Adrenal gland (tissue), 9 donors: ENCODE measurements at regions not wholly inside any gene's neighbourhood (a gene's known extent, or its start where the extent isn't known, plus 50 kb on each side); places are given as distances from the start of the nearest gene placed in this dataset.

Source experiments
- DNase-seq, 7 donors: peaks; one replicate each; pipeline ENCODE4 v3.0.0-alpha.2; 2019 to 2020
- H3K27ac ChIP-seq, 5 donors: fragments of 200-600 bp; sonication (generic) in 4 of 5; 1 replicate in 3 of 5; 2 replicates in 2 of 5; pipeline versions ENCODE4 v1.5.1 to v1.8.0; 2016 to 2020; ENCODE audit warnings: mild to moderate bottlenecking in 1 of 5
- H3K27me3 ChIP-seq: fragments of 200-600 bp; 2 replicates; pipeline ENCODE4 v1.8.0; 2021
- H3K36me3 ChIP-seq, 2 donors: fragments of 200-600 bp; replicated peaks in 1 of 2; 1 replicate in 1 of 2; 2 replicates in 1 of 2; pipeline versions ENCODE4 v1.5.1 to v1.8.0; 2018 to 2022
- H3K4me1 ChIP-seq, 2 donors: fragments of 200-600 bp; replicated peaks in 1 of 2; 1 replicate in 1 of 2; 2 replicates in 1 of 2; pipeline versions ENCODE4 v1.5.1 to v1.8.0; 2018 to 2021
- H3K4me3 ChIP-seq, 4 donors: fragments of 200-600 bp; sonication (generic) in 3 of 4; one replicate each; pipeline ENCODE4 v1.5.1; 2016 to 2018
- H3K9me3 ChIP-seq, 3 donors: fragments of 200-600 bp; sonication (generic) in 1 of 3; replicated peaks in 1 of 3; 1 replicate in 2 of 3; 2 replicates in 1 of 3; pipeline versions ENCODE4 v1.5.1 to v1.8.0; 2016 to 2021
- CTCF ChIP-seq, 6 experiments: fragments of 450-650 bp in 4 of 6; fragments of 200-600 bp in 2 of 6; sonication (generic) in 1 of 6; IDR thresholded peaks; 1 replicate in 5 of 6; 2 replicates in 1 of 6; pipeline versions ENCODE4 v1.5.1 to v1.8.0; 2016 to 2021; ENCODE audit warnings: antibody characterized with exemption in 6 of 6, mild to moderate bottlenecking in 2 of 6, moderate library complexity in 1 of 6
- POLR2A ChIP-seq, 2 donors: fragments of 450-650 bp; IDR thresholded peaks; one replicate each; pipeline ENCODE4 v1.6.1; 2017; ENCODE audit warnings: antibody characterized with exemption in 2 of 2, mild to moderate bottlenecking in 2 of 2, moderate library complexity in 1 of 2
- WGBS, 4 donors: extraction: QIAGEN DNeasy Blood & Tissue Kit in 2 of 4; methylation state at CpG; one replicate each; pipeline versions ENCODE4 v1.1.5 to v1.1.7; 2013 to 2017; 5-methylcytosine and 5-hydroxymethylcytosine counted together
- intact Hi-C, 2 donors: fragments of 100-400 bp; cut with DNase I; formaldehyde crosslinking; loops; one replicate each; pipeline versions ENCODE4 v1.14.1 to v1.15.0; 2022 to 2023
- donor health status: healthy with polysubstance abuse.
- donor health status: Bipolar disorder and iron deficiency.
- donor health status: DM: yes; HTN: yes; CAD: no.
- donor health status: DM: no; HTN: no; CAD: no.
- donor health status: DM: no; HTN: no; CAD: no.

- DNase-seq = no peak
- no peaks in the 10 kb centered on the region for H3K9me3 ChIP-seq
- intact Hi-C loops = no loop called here
- no peaks in the 10 kb centered on the region for H3K4me1 ChIP-seq
- 75 to 100% (median 86%) methylated on average over 1 of the region's 1 CpG for WGBS, 4 donors
- no peaks in the 10 kb centered on the region for H3K36me3 ChIP-seq
- TF ChIP-seq CTCF (IDR thresholded peaks at IDR 0.05) (no peak), POLR2A (IDR thresholded peaks at IDR 0.05) (no peak)
- H3K27me3 ChIP-seq = no peaks in the 10 kb centered on the region
- H3K27ac ChIP-seq = no peak overlapping the region
- H3K4me3 ChIP-seq = no peak overlapping the region
Measured at GRCh38 chr17:71342737-71343136, 778.1 kb upstream of the SOX9 start.

- no peak overlapping the region for H3K27ac ChIP-seq
- TF ChIP-seq CTCF (IDR thresholded peaks at IDR 0.05) (no peak), POLR2A (IDR thresholded peaks at IDR 0.05) (no peak)
- H3K9me3 ChIP-seq = no peaks in the 10 kb centered on the region
- no peak overlapping the region for H3K4me3 ChIP-seq
- DNase-seq = no peak
- H3K27me3 ChIP-seq = no peaks in the 10 kb centered on the region
- 80 to 85% (median 82%) methylated on average over 6 of the region's 6 CpGs for WGBS, 4 donors
- intact Hi-C loops = no loop called here
- no peaks in the 10 kb centered on the region for H3K4me1 ChIP-seq
- no peaks in the 10 kb centered on the region for H3K36me3 ChIP-seq
Measured at GRCh38 chr17:71349908-71350600, 770.8 kb upstream of the SOX9 start.

GRCh38 chr17:71360301-71360700 lies 760.5 kb upstream of the SOX9 start:
- H3K4me1 ChIP-seq = no peaks in the 10 kb centered on the region
- DNase-seq = no peak
- H3K27me3 ChIP-seq = no peaks in the 10 kb centered on the region
- no peak overlapping the region for H3K4me3 ChIP-seq
- no peaks in the 10 kb centered on the region for H3K36me3 ChIP-seq
- intact Hi-C loops = no loop called here
- 78 to 88% (median 86%) methylated on average over 3 of the region's 3 CpGs for WGBS, 4 donors
- no peak overlapping the region for H3K27ac ChIP-seq
- TF ChIP-seq CTCF (IDR thresholded peaks at IDR 0.05) = no peak
- no peak for TF ChIP-seq POLR2A (IDR thresholded peaks at IDR 0.05)
- no peaks in the 10 kb centered on the region for H3K9me3 ChIP-seq

- H3K27me3 ChIP-seq = no peaks in the 10 kb centered on the region
- 37 to 52% (median 50%) methylated on average over 7 of the region's 7 CpGs for WGBS, 4 donors
- no peak overlapping the region for H3K4me3 ChIP-seq
- no peak for DNase-seq
- H3K27ac ChIP-seq = no peak overlapping the region
- no peaks in the 10 kb centered on the region for H3K36me3 ChIP-seq
- intact Hi-C loops = no loop called here
- H3K9me3 ChIP-seq = no peaks in the 10 kb centered on the region
- no peaks in the 10 kb centered on the region for H3K4me1 ChIP-seq
- TF ChIP-seq POLR2A (IDR thresholded peaks at IDR 0.05) (no peak), CTCF (IDR thresholded peaks at IDR 0.05) (no peak)
Measured at GRCh38 chr17:71361656-71362450, 759.0 kb upstream of the SOX9 start.
